SKM-1 treated with dmso at 0.1 percent for 144 hours (cell line): ENCODE measurements at regions not wholly inside any gene's neighbourhood (a gene's known extent, or its start where the extent isn't known, plus 50 kb on each side); places are given as distances from the start of the nearest gene placed in this dataset.

Source experiments
- DNase-seq: peaks from one replicate; lab custom pipeline; 2025; ENCODE audit not compliant: unreplicated experiment; lab: John Stamatoyannopoulos, UW

DNA sequence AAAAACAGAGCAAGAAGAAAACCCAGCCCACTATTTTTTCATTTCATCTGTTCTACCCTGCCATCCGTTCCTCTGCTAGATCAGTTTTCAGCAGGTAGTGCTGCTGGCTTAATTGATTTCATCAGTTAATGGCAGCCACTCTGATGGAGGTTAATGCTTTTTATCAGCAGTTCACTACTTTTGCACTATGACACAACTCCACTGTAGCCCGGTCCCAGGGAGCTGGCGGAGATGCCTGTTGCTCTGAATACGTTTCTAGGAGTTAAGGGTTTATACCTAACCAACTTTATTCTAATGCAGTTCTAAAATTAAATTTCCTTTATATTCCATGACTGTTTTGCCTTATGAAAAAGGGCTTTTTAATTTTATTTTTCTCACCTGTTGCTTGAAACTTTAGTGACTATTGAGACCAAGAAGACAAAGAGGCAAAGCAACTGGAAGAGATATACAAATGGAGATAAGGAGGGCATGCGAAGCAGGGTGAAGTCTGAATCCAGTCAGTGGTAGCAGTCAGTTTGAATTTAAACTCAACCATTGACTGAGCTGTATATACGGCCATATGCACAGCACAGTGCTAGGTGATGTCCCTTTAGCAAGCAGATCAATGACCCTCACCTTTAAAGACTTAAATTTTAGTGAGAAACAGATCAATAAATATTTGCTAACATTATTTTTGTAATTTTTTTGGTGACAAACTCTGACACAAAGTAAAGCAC is 477.9 kb downstream of the LMO4 start:
- DNase-seq: no peak

GRCh38 chr1:87810166-87810565 is 481.5 kb downstream of the LMO4 start:
- DNase-seq: no peak

DNA sequence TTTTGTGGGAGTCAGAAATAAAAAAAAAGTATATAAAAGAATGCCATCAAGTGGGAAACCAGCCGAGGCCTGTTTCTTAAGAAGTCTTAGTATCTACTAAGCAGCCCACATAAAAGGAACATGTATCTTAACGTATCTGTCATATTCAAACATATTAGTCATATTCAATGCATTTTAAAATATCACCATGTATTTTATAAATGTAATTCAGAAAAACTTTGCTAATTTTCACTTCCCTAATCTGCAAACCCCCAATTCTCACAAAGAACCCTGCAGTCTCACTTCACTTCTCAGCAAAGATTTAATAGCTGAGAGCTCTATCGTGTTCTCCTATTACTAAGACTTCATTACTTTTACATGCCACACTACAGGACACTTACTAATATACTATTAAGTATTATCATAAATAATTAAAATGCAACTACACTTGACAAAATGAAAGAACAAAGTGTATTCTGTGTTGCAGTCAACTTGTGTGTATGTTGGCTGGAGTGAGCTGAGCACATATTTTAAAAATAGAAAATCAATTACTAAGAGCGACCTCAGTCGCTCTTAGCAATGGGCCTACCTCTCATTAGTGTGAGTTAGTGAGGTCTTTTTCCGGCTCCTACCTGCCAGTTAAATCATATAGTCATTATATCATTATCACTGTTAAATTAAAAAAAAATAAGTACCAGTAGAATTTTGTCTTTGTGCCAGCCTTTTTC is 484.3 kb downstream of the LMO4 start:
- DNase-seq: no peak

GRCh38 chr1:87814573-87814972 is 485.9 kb downstream of the LMO4 start:
- DNase-seq: no peak

DNA sequence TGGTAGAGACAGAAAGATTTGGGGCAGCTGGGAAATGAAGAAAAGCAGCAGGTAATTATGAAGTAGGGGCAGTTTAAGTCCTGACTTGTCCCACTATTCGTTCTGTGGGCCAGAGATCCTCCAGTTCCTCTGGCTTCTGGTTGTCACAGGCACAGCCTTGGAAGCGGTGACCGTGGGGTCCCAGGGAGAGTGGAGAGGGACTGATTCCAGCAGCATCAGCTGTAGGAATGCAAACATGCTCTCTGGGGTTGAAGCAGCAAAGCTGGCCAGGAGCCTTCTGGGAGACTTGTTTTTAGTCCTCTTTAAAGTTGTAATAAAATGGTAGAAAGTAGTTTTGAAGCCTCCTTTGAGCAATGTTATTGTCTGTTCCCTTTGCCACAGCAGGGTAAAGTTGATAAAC is 488.0 kb downstream of the LMO4 start:
- no peak for DNase-seq

- DNase-seq: no peak
These were observed 492.1 kb downstream of the LMO4 start for GRCh38 chr1:87820668-87821334.

DNA sequence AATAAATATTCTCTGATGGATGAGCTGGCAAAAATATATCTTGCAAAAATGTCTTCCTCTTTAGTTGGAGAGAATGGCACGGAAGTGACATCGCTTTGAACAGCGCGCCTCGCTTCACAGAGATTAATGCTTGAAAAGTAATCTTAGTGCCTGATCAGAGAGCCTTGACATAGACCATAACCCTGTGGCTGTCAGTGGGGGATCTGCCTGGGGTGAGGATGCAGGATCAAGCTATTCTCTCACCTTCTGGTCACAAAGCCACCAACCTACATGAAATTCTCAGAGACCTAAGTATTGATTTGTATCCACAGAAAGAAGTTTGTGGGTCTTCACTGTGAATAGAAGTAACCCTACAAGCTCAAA is 492.6 kb downstream of the LMO4 start:
- DNase-seq: no peak

GRCh38 chr1:87826681-87827251 is 498.1 kb downstream of the LMO4 start:
- peak; percentile 63 for DNase-seq

DNA sequence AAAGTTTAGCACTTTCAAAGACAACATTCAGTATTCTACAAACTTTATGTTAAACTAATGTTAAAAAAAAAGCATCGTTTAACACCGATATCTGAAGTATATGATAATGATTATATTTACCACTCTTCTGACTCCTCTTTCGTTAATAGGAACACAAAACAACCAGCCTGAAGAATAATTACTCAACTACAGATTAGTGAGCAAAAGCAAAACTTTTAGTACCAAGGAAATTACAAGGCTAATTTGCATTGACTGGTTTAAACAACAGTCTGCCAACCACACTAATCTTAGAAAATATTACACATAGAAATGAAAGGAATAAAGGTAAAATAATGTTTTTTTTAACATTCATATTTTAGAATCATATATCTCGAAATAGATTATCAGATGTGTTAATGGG is 500.7 kb downstream of the LMO4 start:
- DNase-seq: no peak

DNA sequence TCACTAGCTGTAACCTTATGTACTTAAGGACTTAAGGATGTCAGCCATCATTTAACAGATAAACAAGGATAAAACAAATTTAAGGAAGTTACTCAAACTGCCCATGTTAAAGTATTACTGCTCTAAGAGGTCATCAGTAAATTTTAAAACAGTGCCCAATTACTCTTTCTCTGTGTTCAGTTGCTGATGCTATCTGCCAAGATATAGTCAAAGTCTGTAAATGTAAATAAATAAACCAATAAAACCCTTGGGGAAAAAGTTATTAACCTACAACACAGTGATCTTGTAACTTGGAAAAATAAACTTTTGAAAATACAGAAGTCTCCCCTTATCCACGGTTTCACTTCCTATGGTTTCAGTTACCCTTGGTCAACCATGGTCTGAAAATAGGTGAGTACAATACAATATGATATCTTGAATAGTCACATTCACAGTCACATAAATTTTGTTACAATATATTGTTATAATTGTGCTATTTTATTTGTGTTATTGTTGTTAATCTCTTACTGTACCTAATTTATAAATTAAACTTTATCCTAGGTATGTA is 501.8 kb downstream of the LMO4 start:
- DNase-seq: no peak

DNA sequence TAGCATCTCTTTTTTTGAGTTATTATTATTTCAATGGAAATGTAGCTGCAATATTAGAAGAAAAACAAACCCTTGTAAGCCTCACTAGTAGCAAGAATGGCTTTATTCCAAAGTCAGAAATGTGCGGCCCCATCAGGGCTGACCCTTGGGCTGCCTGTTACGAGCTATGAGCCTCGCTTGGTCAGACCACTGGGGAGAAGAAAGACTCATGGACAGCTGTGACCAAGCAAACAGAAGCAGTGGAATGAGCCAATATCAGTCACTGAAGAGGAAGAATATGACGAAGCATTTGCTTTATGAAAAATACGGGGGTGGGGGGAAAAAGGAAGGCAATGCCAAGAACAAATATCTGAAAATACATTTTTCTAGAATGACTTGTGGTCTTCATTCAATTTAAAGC is 504.5 kb downstream of the LMO4 start:
- no peak for DNase-seq

GRCh38 chr1:87834151-87834550 is 505.5 kb downstream of the LMO4 start:
- DNase-seq: no peak

DNA sequence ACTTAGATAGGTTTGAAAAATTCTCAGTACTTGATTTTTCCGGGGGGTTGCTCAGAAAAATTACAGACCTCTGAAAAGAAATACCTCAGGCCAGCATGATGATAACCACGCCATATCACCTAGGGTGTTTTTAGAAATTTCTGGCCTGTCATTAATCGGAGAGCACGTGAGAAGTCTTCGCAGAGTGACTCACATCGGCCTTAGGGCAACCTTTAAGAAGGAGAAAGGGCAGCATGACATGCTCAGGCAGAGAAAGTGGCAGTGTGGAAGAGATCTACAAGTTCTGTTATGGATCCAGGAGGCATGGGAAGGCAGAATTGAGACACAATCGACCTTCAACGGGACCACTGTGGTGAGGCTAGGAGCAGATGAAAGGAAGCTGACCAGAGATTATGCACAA is 506.3 kb downstream of the LMO4 start:
- DNase-seq: no peak

DNA sequence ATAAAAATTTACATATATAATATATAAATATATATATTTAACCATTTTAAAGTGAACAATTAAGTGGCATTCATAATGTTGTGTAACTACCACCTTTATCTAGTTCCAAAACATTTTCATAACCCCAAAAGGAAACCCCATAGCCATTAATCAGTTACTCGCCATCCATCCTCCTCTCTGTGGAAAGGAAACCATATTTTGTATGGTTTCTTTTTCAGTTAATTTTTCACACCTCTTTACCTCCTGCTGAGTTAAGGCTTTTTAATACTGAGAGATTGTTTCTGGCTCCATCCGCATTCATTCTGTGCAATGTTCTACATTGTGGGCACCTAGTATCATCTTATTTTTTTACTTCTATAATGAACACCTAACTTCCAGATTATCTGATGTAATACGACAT is 512.1 kb downstream of the LMO4 start:
- DNase-seq: no peak

- no peak for DNase-seq
These were observed 512.7 kb downstream of the LMO4 start for GRCh38 chr1:87841332-87841731.

DNA sequence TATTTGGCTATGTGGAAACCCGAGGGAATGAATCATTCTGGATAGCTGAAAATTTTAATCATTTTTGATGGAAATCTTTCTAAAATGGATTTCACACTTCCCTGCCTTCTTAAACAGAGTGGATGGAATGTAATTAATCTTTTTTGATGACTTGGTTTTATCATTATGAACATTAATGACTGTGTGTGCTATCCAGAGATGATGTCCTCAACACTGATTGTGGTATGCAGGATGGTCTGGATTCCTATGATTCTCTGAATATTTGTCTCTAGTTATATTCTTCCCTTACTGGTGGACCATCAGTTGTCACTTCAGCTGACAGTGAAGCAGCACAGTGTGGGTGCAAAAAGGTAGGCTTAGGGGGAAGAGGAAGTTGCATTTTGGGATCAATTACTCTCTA is 513.5 kb downstream of the LMO4 start:
- DNase-seq: no peak

DNA sequence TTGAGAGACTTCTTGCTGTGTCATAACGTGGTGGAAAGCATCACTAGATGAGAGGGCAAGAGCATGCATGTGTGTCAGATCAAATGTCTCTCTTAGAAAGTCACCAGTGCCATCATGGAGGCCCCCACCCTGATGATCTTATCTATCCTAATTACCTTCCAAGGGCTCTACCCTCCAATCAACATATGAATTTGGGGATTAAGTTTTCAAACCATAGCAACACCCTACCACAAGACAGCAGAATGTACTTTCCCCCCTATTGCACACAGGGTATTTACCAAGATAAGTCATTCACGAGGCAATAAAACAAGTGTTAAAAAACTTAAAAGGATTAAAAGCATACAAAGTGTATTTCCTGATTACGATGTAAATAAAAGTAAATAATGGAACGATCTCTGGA is 515.6 kb downstream of the LMO4 start:
- no peak for DNase-seq

GRCh38 chr1:87851490-87851889 is 522.8 kb downstream of the LMO4 start:
- no peak for DNase-seq

DNA sequence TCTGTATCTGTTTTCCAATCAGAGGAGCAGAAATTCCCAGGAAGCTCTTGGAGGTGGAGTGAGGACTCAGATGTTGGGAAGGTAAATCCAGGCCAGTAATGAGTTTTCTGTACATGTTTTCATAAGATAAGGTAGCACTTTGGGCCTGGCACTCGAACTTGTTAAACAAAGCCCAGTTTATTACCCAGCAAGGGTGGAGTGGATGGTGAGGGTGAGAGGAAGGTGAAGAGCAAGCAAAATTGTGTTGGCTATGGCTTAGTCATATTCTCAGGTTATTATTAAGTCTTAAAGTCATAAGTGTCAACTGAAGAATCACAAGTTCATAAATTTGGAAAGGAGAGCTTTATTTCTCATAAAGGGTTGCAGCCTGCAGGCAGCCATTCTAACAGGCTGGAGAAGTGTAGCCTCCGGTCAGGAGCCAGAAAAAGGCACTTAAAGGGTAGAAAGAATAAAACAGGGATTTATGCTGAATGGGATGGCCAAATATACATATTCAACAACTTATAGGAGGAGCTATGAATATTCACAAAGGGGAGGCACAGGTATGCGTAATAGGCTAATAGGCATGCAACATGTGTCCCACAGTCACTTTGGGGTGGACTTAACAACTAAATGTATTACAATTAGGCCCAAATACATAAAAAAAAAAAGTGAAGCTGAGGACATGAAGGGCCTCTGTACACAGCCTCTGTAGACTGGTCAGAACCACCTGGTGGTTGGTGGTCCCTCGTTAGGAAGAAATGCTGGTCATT is 523.9 kb downstream of the LMO4 start:
- no peak for DNase-seq

DNA sequence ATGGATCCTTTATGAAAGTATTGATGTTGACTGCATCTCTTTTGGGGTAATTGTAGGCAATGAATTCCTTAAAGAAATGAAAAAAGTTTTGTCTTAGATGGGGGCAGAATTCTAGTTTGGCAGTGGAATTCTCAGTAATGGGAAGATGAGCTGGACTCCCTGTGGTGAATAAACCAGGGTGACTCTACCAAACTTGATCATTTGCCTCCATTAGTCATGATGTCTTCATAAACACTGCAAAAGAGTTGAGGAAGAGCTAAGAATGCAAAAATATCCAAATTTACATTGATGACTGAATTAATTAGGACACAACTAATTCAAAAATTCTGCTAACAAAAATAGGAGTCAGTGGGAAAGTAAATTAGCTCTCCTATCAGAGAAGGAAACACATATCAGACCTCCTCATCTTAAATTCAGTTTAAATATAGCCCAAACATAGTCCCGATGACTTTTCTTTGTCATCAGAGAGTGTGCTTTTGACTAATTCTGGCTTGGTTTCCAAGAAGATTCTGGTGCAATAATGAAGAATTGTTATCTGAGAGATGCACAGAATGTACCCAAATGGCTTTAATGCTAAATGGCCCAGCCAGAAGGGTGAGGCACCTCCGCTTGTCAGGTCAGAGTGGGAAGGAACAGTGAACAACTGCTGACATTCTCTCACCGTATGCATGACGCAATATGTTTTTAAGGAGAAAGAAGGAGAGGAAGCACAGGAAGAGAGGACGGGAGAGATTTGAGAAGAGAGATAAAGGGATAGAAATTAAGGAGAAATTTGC is 525.1 kb downstream of the LMO4 start:
- DNase-seq: no peak
